Activated B cell treated with CpG ODN at 0.5 μM for 24 hours (primary cell): ENCODE measurements at regions not wholly inside any gene's neighbourhood (a gene's known extent, or its start where the extent isn't known, plus 50 kb on each side); places are given as distances from the start of the nearest gene placed in this dataset.

ENCODE experiments used
- ATAC-seq: fragments of 200-7000 bp; cut with Tn5 transposase; one replicate; pipeline ENCODE4 v1.10.0; 2021; ENCODE audit warnings: low read depth, mild to moderate bottlenecking, moderate library complexity
- CTCF ChIA-PET: fragments of 350-600 bp; sonication (Branson Sonifier 250); formaldehyde crosslinking; loops from one replicate; lab custom pipeline; 2021; ENCODE audit warnings: antibody characterized with exemption; lab: Charles Lee
- POLR2A ChIA-PET: fragments of 350-600 bp; sonication (Branson Sonifier 250); formaldehyde crosslinking; loops from one replicate; lab custom pipeline; 2021; ENCODE audit warnings: antibody characterized with exemption; lab: Charles Lee
- DNase-seq: peaks from one replicate; pipeline ENCODE4 v3.0.0; 2022
- H3K27ac Mint-ChIP-seq: one replicate; pipeline ENCODE4 v1.8.0; 2020; ENCODE audit warnings: mixed read lengths
- H3K27me3 Mint-ChIP-seq: one replicate; pipeline ENCODE4 v1.8.0; 2021; ENCODE audit warnings: mixed read lengths
- H3K36me3 Mint-ChIP-seq: one replicate; pipeline ENCODE4 v1.8.0; 2021; ENCODE audit warnings: low read depth, mixed read lengths
- H3K4me1 Mint-ChIP-seq: one replicate; pipeline ENCODE4 v1.8.0; 2021; ENCODE audit warnings: mixed read lengths
- H3K4me3 Mint-ChIP-seq: one replicate; pipeline ENCODE4 v1.8.0; 2020; ENCODE audit warnings: mild to moderate bottlenecking, mixed read lengths
- H3K9me3 Mint-ChIP-seq: one replicate; pipeline ENCODE4 v1.8.0; 2020; ENCODE audit warnings: mixed read lengths
- CTCF ChIP-seq: fragments of 200-600 bp; IDR thresholded peaks from one replicate; pipeline ENCODE4 v1.8.0; 2022; ENCODE audit warnings: antibody characterized with exemption, mild to moderate bottlenecking
- intact Hi-C: fragments of 100-400 bp; cut with micrococcal nuclease; formaldehyde crosslinking; loops from one replicate; pipeline ENCODE4 v1.15.1; 2024

- H3K36me3 Mint-ChIP-seq: no peaks in the 10 kb centered on the region
- no peak for ATAC-seq
- TF ChIP-seq CTCF: no peak
- H3K9me3 Mint-ChIP-seq: no peaks in the 10 kb centered on the region
- no peak overlapping the region for H3K4me3 Mint-ChIP-seq
- POLR2A ChIA-PET: no interaction called here
- no peaks in the 10 kb centered on the region for H3K4me1 Mint-ChIP-seq
- H3K27ac Mint-ChIP-seq: no peak overlapping the region
- CTCF ChIA-PET: no interaction called here
- DNase-seq: no peak
- intact Hi-C loops: no loop called here
- peaks cover 15% of the 10 kb centered on the region for H3K27me3 Mint-ChIP-seq
These were observed 92.7 kb upstream of the COG2 start for GRCh38 chr1:230549625-230550024.

DNA sequence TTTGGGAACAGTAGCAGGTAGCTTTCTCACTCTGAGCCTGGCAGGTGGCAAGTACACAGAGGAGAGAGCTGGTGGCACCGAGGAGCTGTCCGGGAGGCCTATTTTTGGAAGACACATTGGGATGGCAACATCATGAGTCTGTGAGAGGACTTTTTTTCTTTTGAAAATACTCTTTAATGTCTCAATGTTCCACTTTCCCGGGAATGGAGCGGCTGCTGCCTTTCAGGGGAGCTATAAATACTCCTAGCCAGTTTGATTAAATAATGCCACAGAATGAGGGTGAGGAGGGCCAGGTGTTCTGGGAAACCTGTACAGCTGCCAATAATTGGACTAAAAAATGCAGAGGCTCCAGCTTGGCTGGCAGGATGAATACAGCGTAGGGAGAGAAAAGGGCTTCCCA, 93.3 kb upstream of the COG2 start:
- Mint-ChIP-seq H3K36me3 (no peaks in the 10 kb centered on the region), H3K27me3 (peaks cover 15% of the 10 kb centered on the region), H3K4me3 (no peak overlapping the region), H3K4me1 (no peaks in the 10 kb centered on the region), H3K9me3 (no peaks in the 10 kb centered on the region), H3K27ac (no peak overlapping the region)
- POLR2A ChIA-PET: no interaction called here
- intact Hi-C loops: no loop called here
- ATAC-seq (no peak), DNase-seq (no peak)
- CTCF ChIA-PET: no interaction called here
- TF ChIP-seq CTCF: no peak

DNA sequence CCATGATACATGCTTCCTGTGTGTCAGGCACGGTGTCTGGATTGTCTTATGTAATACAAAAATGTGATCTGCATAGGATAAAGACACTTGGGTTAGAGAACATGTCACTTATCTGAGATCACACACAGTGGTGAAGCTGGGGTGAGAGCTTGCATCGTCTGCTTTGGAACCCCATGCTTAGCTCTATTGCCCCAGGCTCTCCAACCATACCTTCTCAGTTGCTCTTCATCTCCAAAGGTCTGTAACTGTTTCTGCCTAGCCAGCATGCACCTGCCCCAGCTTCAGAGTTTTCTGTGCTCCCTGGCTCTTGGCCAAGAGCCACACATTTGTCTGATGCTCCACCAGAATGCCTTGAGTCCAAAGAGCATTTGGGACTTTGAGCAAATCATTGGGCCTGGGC, 93.9 kb upstream of the COG2 start:
- H3K4me3 Mint-ChIP-seq: no peak overlapping the region
- no peaks in the 10 kb centered on the region for H3K4me1 Mint-ChIP-seq
- ATAC-seq: no peak
- no peaks in the 10 kb centered on the region for H3K36me3 Mint-ChIP-seq
- H3K9me3 Mint-ChIP-seq: no peaks in the 10 kb centered on the region
- no peak for TF ChIP-seq CTCF
- intact Hi-C loops: no loop called here
- no peak overlapping the region for H3K27ac Mint-ChIP-seq
- peaks cover 10% of the 10 kb centered on the region for H3K27me3 Mint-ChIP-seq
- ChIA-PET CTCF (no interaction called here), POLR2A (no interaction called here)
- DNase-seq: no peak

DNA sequence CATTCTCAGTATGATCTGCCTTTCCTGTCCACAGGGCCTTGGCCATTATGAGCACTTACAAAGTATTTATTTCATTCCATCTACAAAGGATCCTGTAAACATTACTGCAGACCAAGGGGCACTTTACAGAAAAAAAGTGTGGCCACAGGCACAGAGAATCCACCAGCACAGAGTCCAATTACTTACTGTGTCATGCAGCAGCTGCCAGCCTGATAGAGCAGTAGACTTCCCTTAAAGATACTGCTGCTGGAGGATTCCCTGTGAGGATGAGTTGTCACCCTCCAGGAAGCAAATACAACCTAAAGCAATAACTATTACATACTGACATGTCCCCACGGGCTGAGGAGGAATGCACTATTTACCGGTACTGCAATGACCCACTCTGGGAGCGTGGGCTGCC, 97.1 kb upstream of the COG2 start:
- no peaks in the 10 kb centered on the region for H3K9me3 Mint-ChIP-seq
- POLR2A ChIA-PET: no interaction called here
- H3K27me3 Mint-ChIP-seq: peaks cover 8% of the 10 kb centered on the region
- intact Hi-C loops: no loop called here
- CTCF ChIA-PET: no interaction called here
- TF ChIP-seq CTCF: no peak
- ATAC-seq (no peak), DNase-seq (no peak)
- H3K36me3 Mint-ChIP-seq: no peaks in the 10 kb centered on the region
- no peaks in the 10 kb centered on the region for H3K4me1 Mint-ChIP-seq
- H3K27ac Mint-ChIP-seq: no peak overlapping the region
- H3K4me3 Mint-ChIP-seq: no peak overlapping the region

GRCh38 chr1:230544758-230545157, 97.5 kb upstream of the COG2 start:
- H3K4me3 Mint-ChIP-seq: no peak overlapping the region
- DNase-seq (no peak), ATAC-seq (no peak)
- no peaks in the 10 kb centered on the region for H3K4me1 Mint-ChIP-seq
- no peak overlapping the region for H3K27ac Mint-ChIP-seq
- no peaks in the 10 kb centered on the region for H3K36me3 Mint-ChIP-seq
- intact Hi-C loops: no loop called here
- no peaks in the 10 kb centered on the region for H3K9me3 Mint-ChIP-seq
- no peak for TF ChIP-seq CTCF
- CTCF ChIA-PET: no interaction called here
- H3K27me3 Mint-ChIP-seq: peaks cover 8% of the 10 kb centered on the region
- POLR2A ChIA-PET: no interaction called here
